Hepatocyte (in vitro differentiated cells): ENCODE measurements at regions not wholly inside any gene's neighbourhood (a gene's known extent, or its start where the extent isn't known, plus 50 kb on each side); places are given as distances from the start of the nearest gene placed in this dataset.
"Not testable (repeated sequence)": the region's sequence is repeated elsewhere in the genome, so short reads cannot be mapped to it uniquely, and the experiment has no call there.

Source experiments
- DNase-seq: peaks from one replicate; pipeline ENCODE4 v3.0.0-alpha.2; 2016; ENCODE audit warnings: low spot score
- H2AFZ ChIP-seq: fragments of 200-600 bp; sonication (generic); 2 replicates; pipeline ENCODE4 v1.6.0; 2016; ENCODE audit warnings: antibody characterized with exemption, mild to moderate bottlenecking
- H3K27ac ChIP-seq: fragments of 200-600 bp; sonication (generic); 2 replicates; pipeline ENCODE4 v1.5.1; 2016; ENCODE audit warnings: mild to moderate bottlenecking
- H3K27me3 ChIP-seq: fragments of 200-600 bp; sonication (generic); 2 replicates; pipeline ENCODE4 v1.6.1; 2016
- H3K36me3 ChIP-seq: fragments of 200-600 bp; sonication (generic); replicated peaks from 2 replicates; pipeline ENCODE4 v1.5.1; 2016; ENCODE audit warnings: low read depth; ENCODE audit not compliant: insufficient read depth
- H3K4me1 ChIP-seq: fragments of 200-600 bp; sonication (generic); 2 replicates; pipeline ENCODE4 v1.5.1; 2016; ENCODE audit warnings: mild to moderate bottlenecking, moderate library complexity; ENCODE audit not compliant: insufficient read depth
- H3K4me2 ChIP-seq: fragments of 200-600 bp; sonication (generic); 2 replicates; pipeline ENCODE4 v1.6.0; 2016
- H3K4me3 ChIP-seq: fragments of 200-600 bp; sonication (generic); 2 replicates; pipeline ENCODE4 v1.5.1; 2016; ENCODE audit warnings: mild to moderate bottlenecking
- H3K79me2 ChIP-seq: fragments of 200-600 bp; sonication (generic); 2 replicates; pipeline ENCODE4 v1.6.0; 2017; ENCODE audit warnings: mild to moderate bottlenecking
- H3K9me2 ChIP-seq: fragments of 200-600 bp; sonication (generic); replicated peaks from 2 replicates; pipeline ENCODE4 v1.6.0; 2017; ENCODE audit warnings: mild to moderate bottlenecking; ENCODE audit not compliant: insufficient read depth
- H3K9me3 ChIP-seq: fragments of 200-600 bp; sonication (generic); 2 replicates; pipeline ENCODE4 v1.5.1; 2016; ENCODE audit warnings: low read depth, mild to moderate bottlenecking
- H4K20me1 ChIP-seq: fragments of 200-600 bp; sonication (generic); 2 replicates; pipeline ENCODE4 v1.6.0; 2016; ENCODE audit warnings: mild to moderate bottlenecking; ENCODE audit not compliant: insufficient read depth, poor library complexity, severe bottlenecking
- EZH2 ChIP-seq: fragments of 200-600 bp; sonication (generic); IDR thresholded peaks from 2 replicates; pipeline ENCODE4 v1.6.1; 2016; ENCODE audit warnings: antibody characterized with exemption, mild to moderate bottlenecking, borderline replicate concordance
- EZH2phosphoT487 ChIP-seq: fragments of 200-600 bp; sonication (generic); IDR thresholded peaks from one replicate; pipeline ENCODE4 v1.6.1; 2018; ENCODE audit warnings: antibody characterized with exemption, mild to moderate bottlenecking, low read depth, moderate library complexity; ENCODE audit not compliant: unreplicated experiment, severe bottlenecking
- WGBS: methylation state at CpG from one replicate; pipeline ENCODE4 v1.1.6; 2016; ENCODE audit warnings: low lambda C conversion rate; ENCODE audit errors: missing lambda C conversion rate; 5-methylcytosine and 5-hydroxymethylcytosine counted together
- TF ChIP-seq, protein P1 (sequence below): fragments of 200-600 bp; sonication (generic); IDR thresholded peaks from 2 replicates; pipeline ENCODE4 v1.5.1; 2016; ENCODE audit warnings: antibody characterized with exemption, mild to moderate bottlenecking; ENCODE audit not compliant: poor library complexity

DNA sequence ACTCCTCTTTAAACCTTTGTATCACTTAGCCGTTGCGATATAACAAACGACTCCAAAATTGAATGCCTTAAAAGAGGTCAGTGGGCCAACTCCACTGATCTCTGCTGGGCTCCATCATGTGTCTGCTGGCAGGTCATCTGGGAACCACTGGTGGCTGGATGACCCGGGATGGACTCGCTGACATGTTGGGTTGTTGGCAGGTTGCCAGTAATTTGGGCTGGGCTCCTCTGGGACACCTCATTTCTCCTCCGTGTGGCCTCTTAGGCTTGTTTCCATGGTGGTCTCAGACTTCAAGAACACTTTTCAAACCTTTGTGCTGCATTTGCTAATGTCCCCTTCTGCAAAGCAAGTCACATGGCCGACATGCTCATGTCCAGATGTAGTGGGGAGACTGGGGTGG, 139.3 kb upstream of the POU3F1 start:
- whole genome bisulfite sequencing: 84% methylated on average over 7 of the region's 7 CpGs
- no peaks in the 10 kb centered on the region for H3K79me2 ChIP-seq
- H3K27me3 ChIP-seq: peaks cover 5% of the 10 kb centered on the region
- no peak overlapping the region for H3K4me2 ChIP-seq
- no peak for DNase-seq
- no peaks in the 10 kb centered on the region for H3K9me3 ChIP-seq
- H3K4me3 ChIP-seq: no peak overlapping the region
- no peaks in the 10 kb centered on the region for H3K36me3 ChIP-seq
- H4K20me1 ChIP-seq: no peaks in the 10 kb centered on the region
- H3K9me2 ChIP-seq: no peaks in the 10 kb centered on the region
- no peak overlapping the region for H2AFZ ChIP-seq
- H3K27ac ChIP-seq: no peak overlapping the region
- H3K4me1 ChIP-seq: no peaks in the 10 kb centered on the region
- TF ChIP-seq EZH2: no peak

DNA sequence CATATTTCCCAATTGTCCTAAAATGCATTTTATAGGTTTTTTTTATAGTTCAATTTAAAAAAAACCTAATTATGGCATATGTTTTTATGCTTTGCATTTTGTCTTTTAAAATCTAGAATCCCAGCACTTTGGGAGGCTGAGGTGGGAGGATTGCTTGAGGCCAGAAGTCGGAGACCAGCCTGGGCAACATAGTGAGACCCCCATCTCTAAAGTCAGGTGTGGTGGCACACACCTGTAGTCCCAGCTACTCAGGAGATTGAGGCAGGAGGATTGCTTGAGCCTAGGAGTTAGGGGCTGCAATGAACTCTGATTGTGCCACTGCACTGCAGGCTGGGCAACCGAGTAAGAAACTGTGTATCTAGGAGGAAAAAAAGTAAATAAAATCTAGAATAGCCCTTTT, 137.2 kb upstream of the POU3F1 start:
- no peaks in the 10 kb centered on the region for H3K36me3 ChIP-seq
- H3K9me3 ChIP-seq: no peaks in the 10 kb centered on the region
- DNase-seq: no peak
- H3K9me2 ChIP-seq: no peaks in the 10 kb centered on the region
- H3K4me2 ChIP-seq: no peak overlapping the region
- no peaks in the 10 kb centered on the region for H3K79me2 ChIP-seq
- WGBS: 78% methylated on average over 2 of the region's 2 CpGs
- TF ChIP-seq EZH2phosphoT487 (no peak), EZH2 (no peak)
- TF ChIP-seq, protein P1, sequence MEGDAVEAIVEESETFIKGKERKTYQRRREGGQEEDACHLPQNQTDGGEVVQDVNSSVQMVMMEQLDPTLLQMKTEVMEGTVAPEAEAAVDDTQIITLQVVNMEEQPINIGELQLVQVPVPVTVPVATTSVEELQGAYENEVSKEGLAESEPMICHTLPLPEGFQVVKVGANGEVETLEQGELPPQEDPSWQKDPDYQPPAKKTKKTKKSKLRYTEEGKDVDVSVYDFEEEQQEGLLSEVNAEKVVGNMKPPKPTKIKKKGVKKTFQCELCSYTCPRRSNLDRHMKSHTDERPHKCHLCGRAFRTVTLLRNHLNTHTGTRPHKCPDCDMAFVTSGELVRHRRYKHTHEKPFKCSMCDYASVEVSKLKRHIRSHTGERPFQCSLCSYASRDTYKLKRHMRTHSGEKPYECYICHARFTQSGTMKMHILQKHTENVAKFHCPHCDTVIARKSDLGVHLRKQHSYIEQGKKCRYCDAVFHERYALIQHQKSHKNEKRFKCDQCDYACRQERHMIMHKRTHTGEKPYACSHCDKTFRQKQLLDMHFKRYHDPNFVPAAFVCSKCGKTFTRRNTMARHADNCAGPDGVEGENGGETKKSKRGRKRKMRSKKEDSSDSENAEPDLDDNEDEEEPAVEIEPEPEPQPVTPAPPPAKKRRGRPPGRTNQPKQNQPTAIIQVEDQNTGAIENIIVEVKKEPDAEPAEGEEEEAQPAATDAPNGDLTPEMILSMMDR: no peak
- H3K4me3 ChIP-seq: no peak overlapping the region
- H2AFZ ChIP-seq: no peak overlapping the region
- no peaks in the 10 kb centered on the region for H3K27me3 ChIP-seq
- no peak overlapping the region for H3K27ac ChIP-seq
- no peaks in the 10 kb centered on the region for H4K20me1 ChIP-seq
- H3K4me1 ChIP-seq: no peaks in the 10 kb centered on the region

DNA sequence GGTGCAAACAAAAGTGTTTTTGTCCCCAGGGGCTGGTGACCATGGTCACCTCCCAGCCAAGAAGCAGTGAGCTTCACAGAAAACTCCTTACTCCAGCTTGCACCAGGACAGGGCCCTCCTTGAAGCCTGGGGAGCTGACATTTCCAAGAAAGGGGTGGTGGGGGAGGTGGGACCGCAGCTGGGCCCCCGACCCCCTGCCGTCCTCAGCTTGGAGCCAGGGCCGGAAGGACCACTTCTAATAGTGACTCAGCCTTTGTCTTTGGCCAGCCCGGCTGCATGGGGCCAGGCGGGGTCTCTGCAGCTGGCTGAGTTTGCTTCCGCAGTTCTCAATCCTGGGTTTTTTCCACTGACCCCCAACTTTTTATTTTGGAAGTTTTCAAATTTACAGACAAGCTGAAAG, 136.5 kb upstream of the POU3F1 start:
- H3K4me3 ChIP-seq: no peak overlapping the region
- WGBS: 38% methylated on average over 7 of the region's 7 CpGs
- no peaks in the 10 kb centered on the region for H3K4me1 ChIP-seq
- no peaks in the 10 kb centered on the region for H4K20me1 ChIP-seq
- TF ChIP-seq, protein P1: no peak
- no peak overlapping the region for H3K4me2 ChIP-seq
- no peak overlapping the region for H2AFZ ChIP-seq
- H3K79me2 ChIP-seq: no peaks in the 10 kb centered on the region
- no peaks in the 10 kb centered on the region for H3K36me3 ChIP-seq
- H3K9me2 ChIP-seq: no peaks in the 10 kb centered on the region
- DNase-seq: no peak
- no peak overlapping the region for H3K27ac ChIP-seq
- no peaks in the 10 kb centered on the region for H3K27me3 ChIP-seq
- no peaks in the 10 kb centered on the region for H3K9me3 ChIP-seq

DNA sequence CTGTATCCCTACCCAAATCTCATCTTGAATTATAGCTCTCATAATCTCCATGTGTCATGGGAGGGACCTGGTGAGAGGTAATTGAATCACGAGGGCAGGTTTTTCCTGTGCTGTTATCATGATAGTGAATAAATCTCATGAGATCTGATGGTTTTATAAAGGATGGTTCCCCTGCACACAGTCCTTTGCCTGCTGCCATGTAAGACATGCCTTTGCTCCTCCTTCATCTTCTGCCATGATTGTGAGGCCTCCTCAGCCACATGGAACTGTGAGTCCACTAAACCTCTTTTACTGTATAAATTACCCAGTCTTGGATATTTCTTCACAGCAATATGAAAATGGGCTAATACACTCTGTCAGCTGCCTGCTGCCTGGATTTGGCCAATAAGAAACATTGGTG, 133.8 kb upstream of the POU3F1 start:
- DNase-seq, H3K4me3 ChIP-seq, H3K4me1 ChIP-seq, H3K27me3 ChIP-seq, H3K9me2 ChIP-seq, H4K20me1 ChIP-seq, H3K36me3 ChIP-seq, H3K4me2 ChIP-seq, H3K9me3 ChIP-seq, H2AFZ ChIP-seq, H3K27ac ChIP-seq, H3K79me2 ChIP-seq: not testable (repeated sequence)
- 83% methylated on average over 1 of the region's 1 CpG for WGBS

DNA sequence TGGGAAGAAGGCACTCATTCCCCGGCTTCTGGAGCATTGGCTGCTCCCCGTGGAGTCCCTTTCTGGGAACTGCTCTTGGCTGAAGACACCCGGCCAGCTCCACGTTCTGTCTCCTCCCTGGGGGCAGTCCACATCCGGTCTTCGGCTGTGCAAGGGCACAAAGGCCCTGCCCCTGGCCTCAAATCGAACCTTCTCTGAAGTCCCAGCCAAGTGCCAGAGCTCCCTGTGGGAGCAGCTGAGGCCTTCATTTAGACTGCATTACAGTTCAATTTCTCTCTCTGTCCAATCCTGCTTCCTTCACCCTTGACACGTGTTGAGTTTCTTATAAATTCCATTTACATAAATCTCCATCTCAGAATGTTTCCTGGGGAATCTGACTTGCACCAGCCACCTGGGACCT, 132.9 kb upstream of the POU3F1 start:
- no peaks in the 10 kb centered on the region for H4K20me1 ChIP-seq
- no peak overlapping the region for H3K4me3 ChIP-seq
- H3K27me3 ChIP-seq: no peaks in the 10 kb centered on the region
- 79% methylated on average over 8 of the region's 8 CpGs for WGBS
- no peaks in the 10 kb centered on the region for H3K4me1 ChIP-seq
- no peaks in the 10 kb centered on the region for H3K9me3 ChIP-seq
- H2AFZ ChIP-seq: no peak overlapping the region
- H3K79me2 ChIP-seq: no peaks in the 10 kb centered on the region
- no peak overlapping the region for H3K27ac ChIP-seq
- H3K9me2 ChIP-seq: no peaks in the 10 kb centered on the region
- no peaks in the 10 kb centered on the region for H3K36me3 ChIP-seq
- no peak overlapping the region for H3K4me2 ChIP-seq
- DNase-seq: no peak
- TF ChIP-seq EZH2phosphoT487 (no peak), EZH2 (no peak)
- TF ChIP-seq, protein P1: no peak
